Naive thymus-derived CD4-positive, alpha-beta T cell (primary cell): ENCODE measurements at regions not wholly inside any gene's neighbourhood (a gene's known extent, or its start where the extent isn't known, plus 50 kb on each side); places are given as distances from the start of the nearest gene placed in this dataset.

Source experiments
- ATAC-seq: fragments of 150-1000 bp; cut with Tn5 transposase; 2 replicates; pipeline ENCODE4 v1.10.0; 2021; ENCODE audit warnings: mild to moderate bottlenecking, moderate library complexity
- CTCF ChIA-PET: fragments of 350-600 bp; sonication (Branson Sonifier 250); formaldehyde crosslinking; loops from one replicate; lab custom pipeline; 2021; ENCODE audit warnings: antibody characterized with exemption; lab: Charles Lee
- POLR2A ChIA-PET: fragments of 350-600 bp; sonication (Branson Sonifier 250); formaldehyde crosslinking; loops from one replicate; lab custom pipeline; 2021; ENCODE audit warnings: antibody characterized with exemption, inconsistent platforms; lab: Charles Lee
- DNase-seq, 9 donors: peaks; one replicate each; pipeline versions ENCODE4 v3.0.0 to v3.0.0-alpha.2; 2020 to 2022; ENCODE audit warnings: mixed read lengths in 1 of 9
- H3K27ac ChIP-seq: one replicate; pipeline ENCODE4 v1.7.0; 2013; ENCODE audit warnings: mild to moderate bottlenecking, low read depth, low read length, moderate library complexity
- H3K27me3 ChIP-seq, 2 donors: one replicate each; pipeline ENCODE4 v1.7.0; 2013; ENCODE audit warnings: low read length in 2 of 2, mild to moderate bottlenecking in 2 of 2, moderate library complexity in 2 of 2; ENCODE audit not compliant: control insufficient read depth in 2 of 2, insufficient read depth in 2 of 2
- H3K36me3 ChIP-seq, 3 experiments: 1 replicate in 2 of 3; 2 replicates in 1 of 3; pipeline ENCODE4 v1.7.0; 2013; ENCODE audit warnings: low read length in 3 of 3, mild to moderate bottlenecking in 3 of 3, moderate library complexity in 1 of 3; ENCODE audit not compliant: insufficient read depth in 3 of 3, control insufficient read depth in 2 of 3
- H3K4me1 ChIP-seq, 2 donors: one replicate each; pipeline ENCODE4 v1.7.0; 2013; ENCODE audit warnings: low read length in 2 of 2, mild to moderate bottlenecking in 2 of 2, moderate library complexity in 1 of 2; ENCODE audit not compliant: control insufficient read depth in 2 of 2, insufficient read depth in 2 of 2
- H3K4me3 ChIP-seq: 2 replicates; pipeline ENCODE4 v1.7.0; 2013; ENCODE audit warnings: mild to moderate bottlenecking, low read length
- H3K9me3 ChIP-seq, 3 experiments: 1 replicate in 2 of 3; 2 replicates in 1 of 3; pipeline ENCODE4 v1.7.0; 2013; ENCODE audit warnings: low read length in 3 of 3; ENCODE audit not compliant: control insufficient read depth in 2 of 3
- H3K27ac Mint-ChIP-seq, 9 donors: one replicate each; pipeline ENCODE4 v1.8.0; 2020 to 2022; ENCODE audit warnings: mixed read lengths in 9 of 9, mild to moderate bottlenecking in 8 of 9, moderate library complexity in 5 of 9, inconsistent platforms in 2 of 9
- H3K27me3 Mint-ChIP-seq, 5 donors: one replicate each; pipeline ENCODE4 v1.8.0; 2021 to 2022; ENCODE audit warnings: mixed read lengths in 5 of 5, mild to moderate bottlenecking in 1 of 5
- H3K36me3 Mint-ChIP-seq, 5 donors: one replicate each; pipeline ENCODE4 v1.8.0; 2020 to 2022; ENCODE audit warnings: mixed read lengths in 5 of 5, mild to moderate bottlenecking in 3 of 5, inconsistent platforms in 1 of 5
- H3K4me1 Mint-ChIP-seq, 7 donors: one replicate each; pipeline ENCODE4 v1.8.0; 2020 to 2022; ENCODE audit warnings: mixed read lengths in 7 of 7, mild to moderate bottlenecking in 3 of 7, inconsistent platforms in 1 of 7
- H3K4me3 Mint-ChIP-seq, 10 donors: one replicate each; pipeline ENCODE4 v1.8.0; 2020 to 2022; ENCODE audit warnings: mild to moderate bottlenecking in 10 of 10, mixed read lengths in 10 of 10, moderate library complexity in 6 of 10, inconsistent platforms in 2 of 10
- H3K9me3 Mint-ChIP-seq, 11 donors: one replicate each; pipeline ENCODE4 v1.8.0; 2020 to 2022; ENCODE audit warnings: mixed read lengths in 11 of 11, mild to moderate bottlenecking in 4 of 11, inconsistent platforms in 1 of 11, moderate library complexity in 1 of 11
- intact Hi-C, 2 donors: fragments of 100-400 bp; cut with micrococcal nuclease; formaldehyde crosslinking; loops; one replicate each; pipeline ENCODE4 v1.15.1; 2023

GRCh38 chr15:85972805-85973540 is 106.7 kb upstream of the AGBL1 start:
- intact Hi-C loops = no loop called here
- DNase-seq = no peak
- ChIA-PET CTCF (no interaction called here), POLR2A (no interaction called here)
- Mint-ChIP-seq H3K27ac (no peak overlapping the region), H3K36me3 (no peaks in the 10 kb centered on the region), H3K27me3 (peaks cover 6 to 42% (median 19%) of the 10 kb centered on the region in 5 donors), H3K9me3 (peaks cover 0 to 14% (median 5%) of the 10 kb centered on the region in 11 donors), H3K4me1 (no peaks in the 10 kb centered on the region), H3K4me3 (no peak overlapping the region)
- Histone ChIP-seq H3K27ac (no peak overlapping the region), H3K9me3 (no peaks in the 10 kb centered on the region), H3K27me3 (no peaks in the 10 kb centered on the region), H3K4me1 (no peaks in the 10 kb centered on the region), H3K36me3 (no peaks in the 10 kb centered on the region), H3K4me3 (no peak overlapping the region)
- no peak for ATAC-seq

GRCh38 chr15:85973584-85974347 is 105.9 kb upstream of the AGBL1 start:
- no peaks in the 10 kb centered on the region for H3K9me3 ChIP-seq
- Mint-ChIP-seq H3K27me3 (peaks cover 6 to 49% (median 19%) of the 10 kb centered on the region in 5 donors), H3K4me1 (no peaks in the 10 kb centered on the region), H3K36me3 (no peaks in the 10 kb centered on the region), H3K27ac (no peak overlapping the region), H3K9me3 (peaks cover 0 to 14% (median 5%) of the 10 kb centered on the region in 11 donors), H3K4me3 (no peak overlapping the region)
- no peak for DNase-seq
- H3K4me3 ChIP-seq = no peak overlapping the region
- no peaks in the 10 kb centered on the region for H3K36me3 ChIP-seq
- H3K27ac ChIP-seq = no peak overlapping the region
- no peak for ATAC-seq
- H3K4me1 ChIP-seq = no peaks in the 10 kb centered on the region
- H3K27me3 ChIP-seq = no peaks in the 10 kb centered on the region
- intact Hi-C loops = no loop called here
- ChIA-PET POLR2A (no interaction called here), CTCF (no interaction called here)

GRCh38 chr15:85974348-85974705 is 105.3 kb upstream of the AGBL1 start:
- H3K27me3 Mint-ChIP-seq = peaks cover 6 to 55% (median 24%) of the 10 kb centered on the region in 5 donors
- intact Hi-C loops = no loop called here
- DNase-seq (no peak), ATAC-seq (no peak)
- peaks cover 0 to 14% (median 5%) of the 10 kb centered on the region in 11 donors for H3K9me3 Mint-ChIP-seq
- no peak overlapping the region for H3K4me3 Mint-ChIP-seq
- no peaks in the 10 kb centered on the region for H3K4me1 Mint-ChIP-seq
- POLR2A ChIA-PET = no interaction called here
- CTCF ChIA-PET = no interaction called here
- H3K36me3 ChIP-seq = no peaks in the 10 kb centered on the region
- H3K27ac Mint-ChIP-seq = no peak overlapping the region
- H3K36me3 Mint-ChIP-seq = no peaks in the 10 kb centered on the region
- H3K9me3 ChIP-seq = no peaks in the 10 kb centered on the region
- H3K27ac ChIP-seq = no peak overlapping the region
- no peaks in the 10 kb centered on the region for H3K4me1 ChIP-seq
- no peak overlapping the region for H3K4me3 ChIP-seq
- no peaks in the 10 kb centered on the region for H3K27me3 ChIP-seq

GRCh38 chr15:85974742-85975141 is 104.9 kb upstream of the AGBL1 start:
- no peak overlapping the region for H3K4me3 Mint-ChIP-seq
- H3K36me3 ChIP-seq = no peaks in the 10 kb centered on the region
- no peak overlapping the region for H3K27ac ChIP-seq
- CTCF ChIA-PET = no interaction called here
- H3K4me1 Mint-ChIP-seq = no peaks in the 10 kb centered on the region
- intact Hi-C loops = no loop called here
- no peaks in the 10 kb centered on the region for H3K27me3 ChIP-seq
- H3K36me3 Mint-ChIP-seq = no peaks in the 10 kb centered on the region
- peaks cover 6 to 59% (median 28%) of the 10 kb centered on the region in 5 donors for H3K27me3 Mint-ChIP-seq
- H3K27ac Mint-ChIP-seq = no peak overlapping the region
- ATAC-seq (no peak), DNase-seq (no peak)
- H3K9me3 Mint-ChIP-seq = peaks cover 0 to 14% (median 5%) of the 10 kb centered on the region in 11 donors
- H3K9me3 ChIP-seq = no peaks in the 10 kb centered on the region
- no peak overlapping the region for H3K4me3 ChIP-seq
- H3K4me1 ChIP-seq = no peaks in the 10 kb centered on the region
- POLR2A ChIA-PET = no interaction called here

GRCh38 chr15:85976102-85976501 is 103.6 kb upstream of the AGBL1 start:
- no peaks in the 10 kb centered on the region for H3K4me1 ChIP-seq
- intact Hi-C loops = no loop called here
- ChIA-PET CTCF (no interaction called here), POLR2A (no interaction called here)
- no peaks in the 10 kb centered on the region for H3K27me3 ChIP-seq
- no peak overlapping the region for H3K27ac ChIP-seq
- no peak overlapping the region for H3K27ac Mint-ChIP-seq
- no peaks in the 10 kb centered on the region for H3K36me3 ChIP-seq
- ATAC-seq = no peak
- no peak overlapping the region for H3K4me3 Mint-ChIP-seq
- H3K9me3 ChIP-seq = no peaks in the 10 kb centered on the region
- H3K4me3 ChIP-seq = no peak overlapping the region
- peaks cover 6 to 60% (median 35%) of the 10 kb centered on the region in 5 donors for H3K27me3 Mint-ChIP-seq
- no peaks in the 10 kb centered on the region for H3K36me3 Mint-ChIP-seq
- DNase-seq = no peak
- H3K4me1 Mint-ChIP-seq = no peaks in the 10 kb centered on the region
- peaks cover 0 to 17% (median 5%) of the 10 kb centered on the region in 11 donors for H3K9me3 Mint-ChIP-seq

GRCh38 chr15:85976986-85977385 is 102.7 kb upstream of the AGBL1 start:
- Mint-ChIP-seq H3K36me3 (no peaks in the 10 kb centered on the region), H3K9me3 (peaks cover 0 to 17% (median 7%) of the 10 kb centered on the region in 11 donors), H3K27ac (no peak overlapping the region), H3K4me1 (no peaks in the 10 kb centered on the region), H3K27me3 (peaks cover 2 to 51% (median 28%) of the 10 kb centered on the region in 5 donors), H3K4me3 (no peak overlapping the region)
- Histone ChIP-seq H3K4me3 (no peak overlapping the region), H3K36me3 (no peaks in the 10 kb centered on the region), H3K4me1 (no peaks in the 10 kb centered on the region), H3K27ac (no peak overlapping the region), H3K27me3 (no peaks in the 10 kb centered on the region), H3K9me3 (no peaks in the 10 kb centered on the region)
- no peak for DNase-seq
- intact Hi-C loops = no loop called here
- no peak for ATAC-seq
- CTCF ChIA-PET = no interaction called here
- POLR2A ChIA-PET = no interaction called here
